ENCODE measurements at regions not wholly inside any gene's neighbourhood (a gene's known extent, or its start where the extent isn't known, plus 50 kb on each side); places are given as distances from the start of the nearest gene placed in this dataset.

DNA sequence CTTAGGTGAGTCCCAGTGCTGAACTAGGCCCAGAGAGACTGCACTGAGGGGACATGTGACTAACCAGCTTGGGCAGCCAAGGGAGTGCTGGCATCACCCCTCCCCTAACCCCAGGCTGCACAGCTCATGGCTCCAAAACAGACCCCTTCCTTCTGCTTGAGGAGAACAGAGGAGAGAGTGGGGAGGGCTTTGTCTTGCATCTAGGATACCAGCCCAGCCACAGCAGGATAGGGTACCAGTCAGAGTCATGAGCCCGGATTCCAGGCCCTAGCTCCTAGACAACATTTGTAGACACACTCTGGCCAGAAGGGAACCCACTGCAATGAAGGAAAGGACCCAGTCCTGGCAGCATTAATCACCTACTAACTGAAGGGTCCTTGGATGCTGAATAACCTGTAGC, 49.9 kb upstream of the PLSCR4 start:
- TF ChIP-seq EZH2phosphoT487 (IDR thresholded peaks at IDR 0.05; ENCODE audit: borderline replicate concordance): no peak
- TF ChIP-seq, protein P1, sequence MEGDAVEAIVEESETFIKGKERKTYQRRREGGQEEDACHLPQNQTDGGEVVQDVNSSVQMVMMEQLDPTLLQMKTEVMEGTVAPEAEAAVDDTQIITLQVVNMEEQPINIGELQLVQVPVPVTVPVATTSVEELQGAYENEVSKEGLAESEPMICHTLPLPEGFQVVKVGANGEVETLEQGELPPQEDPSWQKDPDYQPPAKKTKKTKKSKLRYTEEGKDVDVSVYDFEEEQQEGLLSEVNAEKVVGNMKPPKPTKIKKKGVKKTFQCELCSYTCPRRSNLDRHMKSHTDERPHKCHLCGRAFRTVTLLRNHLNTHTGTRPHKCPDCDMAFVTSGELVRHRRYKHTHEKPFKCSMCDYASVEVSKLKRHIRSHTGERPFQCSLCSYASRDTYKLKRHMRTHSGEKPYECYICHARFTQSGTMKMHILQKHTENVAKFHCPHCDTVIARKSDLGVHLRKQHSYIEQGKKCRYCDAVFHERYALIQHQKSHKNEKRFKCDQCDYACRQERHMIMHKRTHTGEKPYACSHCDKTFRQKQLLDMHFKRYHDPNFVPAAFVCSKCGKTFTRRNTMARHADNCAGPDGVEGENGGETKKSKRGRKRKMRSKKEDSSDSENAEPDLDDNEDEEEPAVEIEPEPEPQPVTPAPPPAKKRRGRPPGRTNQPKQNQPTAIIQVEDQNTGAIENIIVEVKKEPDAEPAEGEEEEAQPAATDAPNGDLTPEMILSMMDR (conservative IDR thresholded peaks at IDR 0.05; ENCODE audit: low read length): no peak
- Histone ChIP-seq H3K36me3 (ENCODE audit: insufficient read depth, low read length) (no peaks in the 10 kb centered on the region), H3K4me2 (ENCODE audit: low read depth, low read length, poor library complexity, severe bottlenecking) (no peak overlapping the region), H3F3A (ENCODE audit: low read depth) (no peaks in the 10 kb centered on the region), H3K4me3 (ENCODE audit: low read length, poor library complexity, severe bottlenecking) (no peak overlapping the region), H4K20me1 (ENCODE audit: insufficient read depth, low read length, poor library complexity, severe bottlenecking) (no peaks in the 10 kb centered on the region), H3K4me1 (ENCODE audit: insufficient read depth, low read length, poor library complexity, severe bottlenecking) (no peaks in the 10 kb centered on the region), H2AFZ (ENCODE audit: low read length) (no peak overlapping the region), H3K27me3 (ENCODE audit: insufficient read depth, low read length, poor library complexity, severe bottlenecking) (no peaks in the 10 kb centered on the region), H3K9ac (ENCODE audit: low read depth, low read length, poor library complexity, severe bottlenecking) (no peak overlapping the region), H3K79me2 (ENCODE audit: insufficient read depth, low read length) (no peaks in the 10 kb centered on the region), H3K9me2 (replicated peaks; ENCODE audit: low read depth, low read length) (no peaks in the 10 kb centered on the region), H3K9me3 (ENCODE audit: insufficient read depth, low read depth, low read length) (no peaks in the 10 kb centered on the region)
